SK-N-SH treated with all-trans-retinoic acid at 6 μM for 48 hours (cell line): ENCODE measurements at regions not wholly inside any gene's neighbourhood (a gene's known extent, or its start where the extent isn't known, plus 50 kb on each side); places are given as distances from the start of the nearest gene placed in this dataset.

Experiments
- ARNTL ChIP-seq: fragments of 450-650 bp; formaldehyde crosslinking; IDR thresholded peaks from 2 replicates; pipeline ENCODE4 v1.5.0; 2020; ENCODE audit warnings: low read depth, mild to moderate bottlenecking, moderate library complexity, borderline replicate concordance
- CREB5 ChIP-seq: fragments of 250-450 bp; sonication (Bioruptor Pico); IDR thresholded peaks from 2 replicates; pipeline ENCODE4 v1.5.1; 2020; ENCODE audit warnings: low read depth, mild to moderate bottlenecking, moderate library complexity
- PATZ1 ChIP-seq: fragments of 250-450 bp; sonication (Bioruptor Pico); IDR thresholded peaks from 2 replicates; pipeline ENCODE4 v1.8.0; 2020; ENCODE audit warnings: mild to moderate bottlenecking, moderate library complexity, borderline replicate concordance
- PPARA ChIP-seq: fragments of 250-450 bp; sonication (Bioruptor Pico); IDR thresholded peaks from 2 replicates; pipeline ENCODE4 v1.5.0; 2020; ENCODE audit warnings: mild to moderate bottlenecking, borderline replicate concordance
- SNAI2 ChIP-seq: fragments of 250-450 bp; sonication (Bioruptor Pico); IDR thresholded peaks from 2 replicates; pipeline ENCODE4 v1.5.0; 2020; ENCODE audit warnings: mild to moderate bottlenecking, moderate library complexity
- TCF4 ChIP-seq: fragments of 250-450 bp; sonication (Bioruptor Pico); IDR thresholded peaks from 2 replicates; pipeline ENCODE4 v1.8.0; 2021; ENCODE audit warnings: mild to moderate bottlenecking, moderate library complexity, borderline replicate concordance
- ZC3H10 ChIP-seq: fragments of 250-450 bp; sonication (Bioruptor Pico); IDR thresholded peaks from 2 replicates; pipeline ENCODE4 v1.5.1; 2021; ENCODE audit warnings: mild to moderate bottlenecking, moderate library complexity
- ZFP3 ChIP-seq: fragments of 250-450 bp; sonication (Bioruptor Pico); IDR thresholded peaks from 2 replicates; pipeline ENCODE4 v1.5.0; 2020; ENCODE audit warnings: mild to moderate bottlenecking, moderate library complexity
- ZFP30 ChIP-seq: fragments of 450-650 bp; formaldehyde crosslinking; IDR thresholded peaks from 2 replicates; pipeline ENCODE4 v1.5.0; 2022; ENCODE audit warnings: mild to moderate bottlenecking, moderate library complexity
- ZNF565 ChIP-seq: fragments of 450-650 bp; formaldehyde crosslinking; conservative IDR thresholded peaks from 2 replicates; pipeline ENCODE4 v1.5.0; 2020; ENCODE audit warnings: low read depth, mild to moderate bottlenecking, moderate library complexity
- ZNF70 ChIP-seq: fragments of 450-650 bp; formaldehyde crosslinking; IDR thresholded peaks from 2 replicates; pipeline ENCODE4 v1.5.0; 2020; ENCODE audit warnings: mild to moderate bottlenecking, moderate library complexity
- TF ChIP-seq, protein P1 (sequence below): fragments of 250-450 bp; sonication (Bioruptor Pico); IDR thresholded peaks from 2 replicates; pipeline ENCODE4 v1.5.1; 2021; ENCODE audit warnings: mild to moderate bottlenecking, moderate library complexity
- TF ChIP-seq, protein P2 (sequence below): fragments of 250-450 bp; sonication (Bioruptor Pico); IDR thresholded peaks from 2 replicates; pipeline ENCODE4 v1.8.0; 2021; ENCODE audit warnings: low read depth, mild to moderate bottlenecking, moderate library complexity, borderline replicate concordance

DNA sequence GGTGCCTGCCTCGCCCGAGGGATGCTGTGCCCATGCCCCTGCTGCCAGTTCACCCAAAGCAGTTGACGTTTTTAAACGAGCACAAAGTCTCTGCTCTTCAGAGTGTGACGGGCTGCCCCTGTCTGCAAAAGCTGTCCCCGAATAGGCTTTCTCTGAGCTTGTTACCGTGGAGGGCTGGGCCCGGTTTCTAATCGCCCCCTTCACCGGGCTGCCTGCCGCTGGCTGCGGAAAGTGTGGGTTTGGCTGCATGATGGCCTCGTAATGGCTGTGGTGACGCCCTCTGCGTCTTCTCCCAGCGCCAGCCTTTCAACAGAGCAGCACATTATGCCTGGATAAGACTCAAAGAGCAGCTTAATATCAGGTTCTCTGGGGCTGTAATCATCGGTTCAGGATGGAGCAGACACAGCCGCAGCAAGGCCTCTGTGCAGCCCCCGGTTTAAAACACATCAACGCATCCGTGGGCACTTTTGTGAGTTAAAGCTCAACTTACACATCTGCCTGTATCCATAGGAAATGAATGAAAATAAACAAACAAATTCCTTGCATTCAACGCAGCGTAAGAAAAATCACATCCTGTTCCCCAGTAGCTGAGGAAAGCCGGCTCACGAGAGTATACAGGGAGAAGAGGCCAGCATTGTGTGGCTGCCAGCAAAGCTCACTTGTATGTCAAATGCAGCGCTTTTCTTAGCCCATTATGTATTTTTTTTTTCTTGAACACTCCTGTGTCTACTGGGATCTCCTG, 166.4 kb upstream of the SOX1 start:
- TF ChIP-seq CREB5 (CRISPR knock-in tag) (no peak), PATZ1 (CRISPR knock-in tag) (no peak), ZC3H10 (CRISPR knock-in tag) (no peak), PPARA (CRISPR knock-in tag) (no peak), ZNF70 (no peak), ZFP30 (CRISPR knock-in tag) (no peak), ARNTL (no peak), ZFP3 (CRISPR knock-in tag) (no peak), TCF4 (CRISPR knock-in tag) (no peak), SNAI2 (CRISPR knock-in tag) (no peak), ZNF565 (CRISPR knock-in tag) (no peak)
- TF ChIP-seq, protein P1, sequence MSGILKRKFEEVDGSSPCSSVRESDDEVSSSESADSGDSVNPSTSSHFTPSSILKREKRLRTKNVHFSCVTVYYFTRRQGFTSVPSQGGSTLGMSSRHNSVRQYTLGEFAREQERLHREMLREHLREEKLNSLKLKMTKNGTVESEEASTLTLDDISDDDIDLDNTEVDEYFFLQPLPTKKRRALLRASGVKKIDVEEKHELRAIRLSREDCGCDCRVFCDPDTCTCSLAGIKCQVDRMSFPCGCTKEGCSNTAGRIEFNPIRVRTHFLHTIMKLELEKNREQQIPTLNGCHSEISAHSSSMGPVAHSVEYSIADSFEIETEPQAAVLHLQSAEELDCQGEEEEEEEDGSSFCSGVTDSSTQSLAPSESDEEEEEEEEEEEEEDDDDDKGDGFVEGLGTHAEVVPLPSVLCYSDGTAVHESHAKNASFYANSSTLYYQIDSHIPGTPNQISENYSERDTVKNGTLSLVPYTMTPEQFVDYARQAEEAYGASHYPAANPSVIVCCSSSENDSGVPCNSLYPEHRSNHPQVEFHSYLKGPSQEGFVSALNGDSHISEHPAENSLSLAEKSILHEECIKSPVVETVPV (CRISPR knock-in tag): no peak
- TF ChIP-seq, protein P2, sequence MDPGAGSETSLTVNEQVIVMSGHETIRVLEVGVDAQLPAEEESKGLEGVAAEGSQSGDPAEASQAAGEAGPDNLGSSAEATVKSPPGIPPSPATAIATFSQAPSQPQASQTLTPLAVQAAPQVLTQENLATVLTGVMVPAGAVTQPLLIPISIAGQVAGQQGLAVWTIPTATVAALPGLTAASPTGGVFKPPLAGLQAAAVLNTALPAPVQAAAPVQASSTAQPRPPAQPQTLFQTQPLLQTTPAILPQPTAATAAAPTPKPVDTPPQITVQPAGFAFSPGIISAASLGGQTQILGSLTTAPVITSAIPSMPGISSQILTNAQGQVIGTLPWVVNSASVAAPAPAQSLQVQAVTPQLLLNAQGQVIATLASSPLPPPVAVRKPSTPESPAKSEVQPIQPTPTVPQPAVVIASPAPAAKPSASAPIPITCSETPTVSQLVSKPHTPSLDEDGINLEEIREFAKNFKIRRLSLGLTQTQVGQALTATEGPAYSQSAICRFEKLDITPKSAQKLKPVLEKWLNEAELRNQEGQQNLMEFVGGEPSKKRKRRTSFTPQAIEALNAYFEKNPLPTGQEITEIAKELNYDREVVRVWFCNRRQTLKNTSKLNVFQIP (CRISPR knock-in tag): no peak
